Sigmoid colon (tissue), 4 donors: ENCODE measurements at regions not wholly inside any gene's neighbourhood (a gene's known extent, or its start where the extent isn't known, plus 50 kb on each side); places are given as distances from the start of the nearest gene placed in this dataset.

Experiments
- POLR2A ChIP-seq, 2 donors: fragments of 450-650 bp; IDR thresholded peaks; one replicate each; pipeline ENCODE4 v1.6.1; 2016; ENCODE audit warnings: antibody characterized with exemption in 2 of 2, mild to moderate bottlenecking in 2 of 2, moderate library complexity in 2 of 2
- POLR2AphosphoS5 ChIP-seq, 4 donors: sonication (generic); formaldehyde crosslinking; IDR thresholded peaks; one replicate each; pipeline ENCODE4 v1.6.1; 2017; ENCODE audit warnings: antibody characterized with exemption in 4 of 4
- TF ChIP-seq, protein P1 (sequence below), 4 experiments: fragments of 450-650 bp in 3 of 4; fragments of 200-600 bp in 1 of 4; IDR thresholded peaks; one replicate each; pipeline ENCODE4 v1.5.1; 2016 to 2019; ENCODE audit warnings: antibody characterized with exemption in 4 of 4, mild to moderate bottlenecking in 3 of 4, moderate library complexity in 2 of 4

DNA sequence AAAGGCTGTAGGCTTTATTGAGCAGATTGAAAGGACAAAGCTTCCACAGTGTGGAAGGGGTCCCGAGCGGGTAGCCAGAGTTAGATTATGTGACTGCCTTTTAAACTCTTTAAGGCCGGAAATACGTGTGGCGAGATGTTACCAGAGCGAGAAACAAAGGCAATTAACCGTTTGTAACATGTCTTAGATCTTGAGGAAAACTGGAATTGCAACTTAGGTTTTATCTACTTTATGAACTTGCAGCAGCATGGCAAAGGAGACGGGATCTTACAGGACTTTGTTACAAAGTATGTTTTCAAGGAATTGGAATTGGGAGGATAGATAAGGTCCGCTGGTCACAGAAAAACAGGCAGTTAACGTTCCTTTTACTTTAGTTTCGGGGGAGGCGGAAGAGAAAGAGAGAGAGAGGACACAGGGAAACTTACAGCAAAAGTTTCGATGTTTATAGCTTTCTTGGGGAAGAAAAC, 594.7 kb upstream of the ADGRB3 start:
- TF ChIP-seq POLR2A (IDR thresholded peaks at IDR 0.05) (no peak), POLR2AphosphoS5 (IDR thresholded peaks at IDR 0.05) (no peak)
- TF ChIP-seq, protein P1, sequence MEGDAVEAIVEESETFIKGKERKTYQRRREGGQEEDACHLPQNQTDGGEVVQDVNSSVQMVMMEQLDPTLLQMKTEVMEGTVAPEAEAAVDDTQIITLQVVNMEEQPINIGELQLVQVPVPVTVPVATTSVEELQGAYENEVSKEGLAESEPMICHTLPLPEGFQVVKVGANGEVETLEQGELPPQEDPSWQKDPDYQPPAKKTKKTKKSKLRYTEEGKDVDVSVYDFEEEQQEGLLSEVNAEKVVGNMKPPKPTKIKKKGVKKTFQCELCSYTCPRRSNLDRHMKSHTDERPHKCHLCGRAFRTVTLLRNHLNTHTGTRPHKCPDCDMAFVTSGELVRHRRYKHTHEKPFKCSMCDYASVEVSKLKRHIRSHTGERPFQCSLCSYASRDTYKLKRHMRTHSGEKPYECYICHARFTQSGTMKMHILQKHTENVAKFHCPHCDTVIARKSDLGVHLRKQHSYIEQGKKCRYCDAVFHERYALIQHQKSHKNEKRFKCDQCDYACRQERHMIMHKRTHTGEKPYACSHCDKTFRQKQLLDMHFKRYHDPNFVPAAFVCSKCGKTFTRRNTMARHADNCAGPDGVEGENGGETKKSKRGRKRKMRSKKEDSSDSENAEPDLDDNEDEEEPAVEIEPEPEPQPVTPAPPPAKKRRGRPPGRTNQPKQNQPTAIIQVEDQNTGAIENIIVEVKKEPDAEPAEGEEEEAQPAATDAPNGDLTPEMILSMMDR (IDR thresholded peaks at IDR 0.05) = no peak
